ENCODE measurements at regions not wholly inside any gene's neighbourhood (a gene's known extent, or its start where the extent isn't known, plus 50 kb on each side); places are given as distances from the start of the nearest gene placed in this dataset.

DNA sequence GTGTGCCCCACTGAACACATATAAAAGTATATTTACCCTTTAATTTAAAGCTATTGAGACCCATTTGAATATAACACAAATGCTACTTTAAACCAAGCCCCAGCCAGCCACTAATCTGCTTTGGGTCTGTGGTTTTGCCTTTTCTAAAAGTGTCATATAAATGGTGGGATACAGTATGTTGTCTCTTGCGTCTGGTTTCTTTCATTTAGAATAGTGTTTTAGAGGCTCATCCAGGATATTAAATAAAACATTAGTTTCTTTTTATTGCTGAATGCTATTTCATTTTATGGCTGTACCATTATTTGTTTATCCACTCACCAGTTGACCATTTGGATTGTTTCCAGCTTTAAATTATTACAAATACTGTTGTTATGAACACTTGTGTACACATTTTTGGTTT, 290.5 kb upstream of the SORL1-AS1 start:
- H3K4me3 Mint-ChIP-seq: no peak overlapping the region
- no peaks in the 10 kb centered on the region for H3K4me1 Mint-ChIP-seq (ENCODE audit: low read depth)
- peaks cover 8% of the 10 kb centered on the region for H3K9me3 Mint-ChIP-seq
- H3K27me3 Mint-ChIP-seq (ENCODE audit: low read depth): peaks cover 2% of the 10 kb centered on the region
- H3K36me3 Mint-ChIP-seq (ENCODE audit: insufficient read depth): no peaks in the 10 kb centered on the region
- ATAC-seq (no peak), DNase-seq (no peak)

DNA sequence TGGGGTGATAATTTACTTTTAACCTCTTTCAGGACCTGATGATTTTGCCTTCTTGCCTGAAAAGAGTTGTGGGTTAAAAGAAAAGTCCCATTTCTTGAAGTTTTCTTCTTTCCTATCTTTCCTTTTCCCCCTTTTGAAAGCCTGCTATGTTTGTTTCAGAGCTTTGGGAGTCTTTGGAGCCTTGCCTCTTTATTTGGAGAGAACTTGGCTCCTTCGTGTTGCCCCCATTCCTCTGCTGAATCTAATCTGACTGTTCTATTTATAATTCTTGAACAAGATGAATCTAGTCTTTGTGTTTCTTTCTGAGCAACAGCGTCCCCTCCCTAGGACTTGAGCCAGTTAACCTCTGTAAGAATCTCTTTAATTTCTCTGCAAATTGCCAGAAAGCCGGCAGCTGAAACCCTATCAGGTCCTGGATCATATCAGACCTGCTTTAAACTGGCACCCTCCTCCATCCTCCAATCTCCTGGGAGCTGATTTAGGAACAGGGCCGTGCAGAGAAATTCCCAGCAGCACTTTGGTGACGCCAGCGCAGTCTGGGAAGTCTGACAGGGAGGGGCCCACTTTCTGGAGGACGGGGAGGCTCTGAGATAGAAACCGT, 289.1 kb upstream of the SORL1-AS1 start:
- peaks cover 8% of the 10 kb centered on the region for H3K9me3 Mint-ChIP-seq
- H3K27me3 Mint-ChIP-seq (ENCODE audit: low read depth): peaks cover 2% of the 10 kb centered on the region
- no peaks in the 10 kb centered on the region for H3K4me1 Mint-ChIP-seq (ENCODE audit: low read depth)
- H3K36me3 Mint-ChIP-seq (ENCODE audit: insufficient read depth): no peaks in the 10 kb centered on the region
- ATAC-seq (no peak), DNase-seq (no peak)
- no peak overlapping the region for H3K4me3 Mint-ChIP-seq

- Mint-ChIP-seq H3K9me3 (peaks cover 8% of the 10 kb centered on the region), H3K4me3 (no peak overlapping the region), H3K4me1 (ENCODE audit: low read depth) (no peaks in the 10 kb centered on the region), H3K36me3 (ENCODE audit: insufficient read depth) (no peaks in the 10 kb centered on the region), H3K27me3 (ENCODE audit: low read depth) (peaks cover 2% of the 10 kb centered on the region)
- DNase-seq (no peak), ATAC-seq (no peak)
Observed at GRCh38 chr11:121741351-121741760, 288.6 kb upstream of the SORL1-AS1 start.

DNA sequence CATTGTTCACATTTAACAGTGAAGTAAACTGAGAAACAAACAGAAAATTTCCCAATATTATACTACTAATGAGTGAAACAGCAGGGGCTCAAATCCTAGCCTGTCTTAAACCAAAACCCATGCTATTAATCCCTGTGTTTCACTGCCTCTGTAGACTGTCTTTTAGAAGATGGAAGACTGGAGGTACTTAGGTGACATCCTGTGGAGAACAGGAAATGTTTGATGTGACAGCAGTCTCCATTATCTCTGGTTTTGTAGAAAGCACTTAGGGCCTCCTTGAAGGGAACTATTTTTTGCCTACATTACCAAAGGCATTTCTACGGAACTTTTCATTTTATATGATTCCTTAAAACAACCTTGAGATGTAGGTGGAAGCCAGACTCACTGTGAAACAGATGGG, 288.1 kb upstream of the SORL1-AS1 start:
- no peak for DNase-seq
- ATAC-seq: no peak
- H3K36me3 Mint-ChIP-seq (ENCODE audit: insufficient read depth): no peaks in the 10 kb centered on the region
- H3K27me3 Mint-ChIP-seq (ENCODE audit: low read depth): peaks cover 3% of the 10 kb centered on the region
- no peaks in the 10 kb centered on the region for H3K4me1 Mint-ChIP-seq (ENCODE audit: low read depth)
- H3K4me3 Mint-ChIP-seq: no peak overlapping the region
- H3K9me3 Mint-ChIP-seq: peaks cover 8% of the 10 kb centered on the region

DNA sequence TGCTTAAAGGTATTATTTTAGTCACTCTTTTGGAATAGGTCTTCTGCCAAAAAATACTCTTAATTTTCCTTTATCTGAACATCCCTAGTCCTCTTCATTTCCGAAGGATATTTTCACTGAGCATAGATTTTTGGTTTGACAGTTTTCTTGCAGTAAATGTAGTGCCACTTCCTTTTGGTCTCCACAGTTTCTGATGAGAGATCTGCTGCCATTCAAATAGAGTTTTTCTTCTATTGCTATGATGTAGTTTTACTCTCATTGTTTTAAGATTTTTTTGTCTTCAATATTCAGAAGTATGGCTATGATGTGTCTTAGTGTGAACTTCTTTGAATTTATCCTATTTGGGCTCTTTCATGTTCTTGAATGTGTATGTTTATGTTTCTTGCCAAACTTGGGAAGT, 281.1 kb upstream of the SORL1-AS1 start:
- peaks cover 2% of the 10 kb centered on the region for H3K27me3 Mint-ChIP-seq (ENCODE audit: low read depth)
- H3K4me3 Mint-ChIP-seq: no peak overlapping the region
- H3K9me3 Mint-ChIP-seq: peaks cover 9% of the 10 kb centered on the region
- no peaks in the 10 kb centered on the region for H3K4me1 Mint-ChIP-seq (ENCODE audit: low read depth)
- no peak for DNase-seq
- no peaks in the 10 kb centered on the region for H3K36me3 Mint-ChIP-seq (ENCODE audit: insufficient read depth)
- ATAC-seq: no peak

- H3K4me3 Mint-ChIP-seq: no peak overlapping the region
- no peaks in the 10 kb centered on the region for H3K36me3 Mint-ChIP-seq (ENCODE audit: insufficient read depth)
- no peaks in the 10 kb centered on the region for H3K4me1 Mint-ChIP-seq (ENCODE audit: low read depth)
- no peak for ATAC-seq
- no peaks in the 10 kb centered on the region for H3K9me3 Mint-ChIP-seq
- no peak for DNase-seq
- H3K27me3 Mint-ChIP-seq (ENCODE audit: low read depth): peaks cover 4% of the 10 kb centered on the region
Observed at GRCh38 chr11:121727942-121728341, 275.2 kb upstream of the SORL1-AS1 start.

GRCh38 chr11:121723246-121723741, 270.5 kb upstream of the SORL1-AS1 start:
- no peaks in the 10 kb centered on the region for H3K36me3 Mint-ChIP-seq (ENCODE audit: insufficient read depth)
- H3K4me1 Mint-ChIP-seq (ENCODE audit: low read depth): no peaks in the 10 kb centered on the region
- no peak for DNase-seq
- no peak overlapping the region for H3K4me3 Mint-ChIP-seq
- no peak for ATAC-seq
- peaks cover 23% of the 10 kb centered on the region for H3K27me3 Mint-ChIP-seq (ENCODE audit: low read depth)
- H3K9me3 Mint-ChIP-seq: no peaks in the 10 kb centered on the region

DNA sequence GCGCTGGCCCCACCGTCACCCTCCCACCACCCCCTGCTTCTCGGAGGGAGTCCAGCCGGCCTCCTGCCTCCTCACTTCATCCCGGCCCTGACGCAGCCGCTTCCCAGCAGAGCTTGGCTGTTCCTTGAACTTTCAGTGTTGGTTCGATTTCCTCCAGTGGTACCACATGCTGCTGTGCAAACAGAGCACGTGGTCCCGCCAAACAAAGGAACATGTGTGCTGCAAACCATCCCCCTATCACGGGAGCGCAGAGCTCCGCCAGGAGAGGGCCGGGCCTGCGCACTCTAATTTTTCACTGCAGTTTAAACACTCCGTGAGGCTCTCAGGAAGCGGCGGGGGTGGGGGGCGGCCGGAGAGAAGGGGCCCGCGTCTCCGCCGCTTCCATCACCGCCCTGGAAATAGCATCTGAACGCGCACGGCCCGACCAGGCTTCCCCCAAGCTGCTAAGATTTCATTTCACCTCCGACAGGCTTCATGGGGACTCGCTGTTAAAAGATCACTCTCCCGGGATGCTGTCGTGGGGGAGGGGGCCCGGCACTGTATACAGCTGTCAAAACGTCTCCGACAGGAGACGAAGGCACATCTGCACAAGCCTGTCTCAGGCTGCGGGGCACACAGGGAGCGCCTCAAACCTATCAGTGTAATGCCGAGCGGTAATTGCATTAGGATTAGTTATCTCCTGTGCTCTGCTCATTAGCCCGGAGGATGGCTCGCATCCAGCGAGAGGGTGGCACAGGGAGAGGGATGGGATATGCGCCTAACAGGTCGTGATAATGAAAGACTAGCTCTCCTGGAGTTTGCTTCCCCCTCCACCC, 269.9 kb upstream of the SORL1-AS1 start:
- Mint-ChIP-seq H3K9me3 (no peaks in the 10 kb centered on the region), H3K27me3 (ENCODE audit: low read depth) (peaks cover 23% of the 10 kb centered on the region), H3K4me1 (ENCODE audit: low read depth) (no peaks in the 10 kb centered on the region), H3K36me3 (ENCODE audit: insufficient read depth) (no peaks in the 10 kb centered on the region), H3K4me3 (no peak overlapping the region)
- DNase-seq (no peak), ATAC-seq (peak in 1 of 2 donors; percentile 18)

- Mint-ChIP-seq H3K4me1 (ENCODE audit: low read depth) (no peaks in the 10 kb centered on the region), H3K36me3 (ENCODE audit: insufficient read depth) (no peaks in the 10 kb centered on the region), H3K27me3 (ENCODE audit: low read depth) (peaks cover 23% of the 10 kb centered on the region), H3K9me3 (no peaks in the 10 kb centered on the region), H3K4me3 (no peak overlapping the region)
- DNase-seq (no peak), ATAC-seq (no peak)
Observed at GRCh38 chr11:121721961-121722360, 269.2 kb upstream of the SORL1-AS1 start.

DNA sequence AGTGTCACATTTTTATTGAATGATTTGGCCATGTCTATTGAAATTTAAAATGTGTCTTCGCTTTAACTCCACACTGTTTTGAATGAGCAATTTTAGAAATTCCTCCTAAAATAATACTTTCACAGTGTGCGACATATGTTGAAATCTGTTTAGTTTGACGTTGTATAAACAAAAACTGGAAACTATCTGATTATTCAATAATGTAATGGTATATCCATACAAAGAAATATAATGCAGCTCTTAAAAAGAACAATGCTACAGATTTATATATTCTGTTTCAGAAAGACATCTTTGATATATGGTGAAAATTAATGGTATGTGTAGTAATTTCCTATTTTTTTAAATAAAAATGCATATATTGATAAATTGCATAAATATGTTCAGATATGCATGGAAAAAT, 268.7 kb upstream of the SORL1-AS1 start:
- Mint-ChIP-seq H3K27me3 (ENCODE audit: low read depth) (peaks cover 23% of the 10 kb centered on the region), H3K4me3 (no peak overlapping the region), H3K9me3 (no peaks in the 10 kb centered on the region), H3K4me1 (ENCODE audit: low read depth) (no peaks in the 10 kb centered on the region), H3K36me3 (ENCODE audit: insufficient read depth) (no peaks in the 10 kb centered on the region)
- no peak for DNase-seq
- no peak for ATAC-seq

DNA sequence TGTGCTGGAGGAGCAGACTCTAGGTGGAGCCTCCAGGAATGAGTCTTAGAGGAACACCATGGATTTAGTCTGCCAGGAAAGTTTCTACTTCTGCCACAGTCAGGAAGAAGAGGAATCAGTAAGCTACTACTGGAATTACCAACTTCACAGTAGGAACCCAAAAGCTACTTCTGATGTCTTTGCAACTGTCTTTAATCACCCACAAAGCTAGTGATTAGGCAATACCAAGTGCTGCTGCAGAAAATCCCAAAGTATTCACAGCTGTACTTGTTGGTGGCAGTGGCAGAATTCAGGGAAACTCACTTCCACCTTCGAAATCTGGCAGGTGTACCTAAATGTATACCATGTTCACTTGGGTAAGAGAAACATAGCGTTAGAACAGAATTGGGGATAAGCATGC, 264.5 kb upstream of the SORL1-AS1 start:
- Mint-ChIP-seq H3K36me3 (ENCODE audit: insufficient read depth) (no peaks in the 10 kb centered on the region), H3K4me1 (ENCODE audit: low read depth) (no peaks in the 10 kb centered on the region), H3K27me3 (ENCODE audit: low read depth) (peaks cover 18% of the 10 kb centered on the region), H3K4me3 (no peak overlapping the region), H3K9me3 (no peaks in the 10 kb centered on the region)
- DNase-seq (no peak), ATAC-seq (no peak)

- Mint-ChIP-seq H3K36me3 (ENCODE audit: insufficient read depth) (no peaks in the 10 kb centered on the region), H3K4me1 (ENCODE audit: low read depth) (no peaks in the 10 kb centered on the region), H3K4me3 (no peak overlapping the region), H3K27me3 (ENCODE audit: low read depth) (peaks cover 12% of the 10 kb centered on the region), H3K9me3 (no peaks in the 10 kb centered on the region)
- DNase-seq (no peak), ATAC-seq (no peak)
Observed at GRCh38 chr11:121716060-121716459, 263.3 kb upstream of the SORL1-AS1 start.

GRCh38 chr11:121715405-121715804, 262.6 kb upstream of the SORL1-AS1 start:
- H3K4me3 Mint-ChIP-seq: no peak overlapping the region
- H3K36me3 Mint-ChIP-seq (ENCODE audit: insufficient read depth): no peaks in the 10 kb centered on the region
- H3K27me3 Mint-ChIP-seq (ENCODE audit: low read depth): peaks cover 9% of the 10 kb centered on the region
- H3K4me1 Mint-ChIP-seq (ENCODE audit: low read depth): no peaks in the 10 kb centered on the region
- ATAC-seq (no peak), DNase-seq (no peak)
- H3K9me3 Mint-ChIP-seq: no peaks in the 10 kb centered on the region

DNA sequence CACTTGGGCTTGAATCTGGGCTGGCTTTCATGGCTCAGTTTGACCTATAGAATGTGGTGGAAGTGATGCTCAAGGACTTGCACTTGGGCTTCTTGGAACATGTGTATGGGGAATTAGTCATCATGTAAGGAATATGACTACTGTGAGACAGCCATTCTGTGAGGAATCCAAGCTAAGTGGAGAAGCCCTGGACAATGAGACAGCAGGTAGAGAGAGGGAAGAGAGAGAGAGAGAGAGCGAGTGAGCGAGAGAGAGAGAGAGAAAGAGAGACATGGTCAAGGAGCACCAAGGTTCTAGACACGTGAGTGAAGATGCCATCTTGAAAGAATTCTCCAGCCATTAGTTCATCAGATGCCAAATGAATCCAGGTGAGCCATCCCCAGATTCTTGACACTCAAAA, 261.6 kb upstream of the SORL1-AS1 start:
- ATAC-seq: no peak
- Mint-ChIP-seq H3K36me3 (ENCODE audit: insufficient read depth) (no peaks in the 10 kb centered on the region), H3K9me3 (no peaks in the 10 kb centered on the region), H3K27me3 (ENCODE audit: low read depth) (no peaks in the 10 kb centered on the region), H3K4me1 (ENCODE audit: low read depth) (no peaks in the 10 kb centered on the region), H3K4me3 (no peak overlapping the region)
- no peak for DNase-seq

DNA sequence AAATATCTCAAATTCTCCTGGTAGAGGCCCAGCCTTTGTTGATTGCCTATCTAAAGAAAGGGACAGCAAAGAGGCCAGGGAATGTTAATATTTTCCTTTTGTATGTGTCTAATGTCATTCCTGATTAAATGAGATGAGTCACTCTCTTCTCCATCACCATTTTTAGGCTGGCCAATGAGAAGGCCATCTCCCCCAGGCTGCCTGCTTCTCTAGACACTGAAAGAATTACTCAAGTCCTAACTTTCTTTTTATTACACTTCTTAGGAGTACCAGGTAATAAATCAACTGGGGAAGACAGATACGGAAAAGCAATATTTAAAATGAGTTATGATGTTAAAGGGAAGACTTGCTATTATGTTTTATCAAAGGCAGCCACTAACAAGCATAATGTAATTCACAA, 259.2 kb upstream of the SORL1-AS1 start:
- no peak for ATAC-seq
- H3K27me3 Mint-ChIP-seq (ENCODE audit: low read depth): no peaks in the 10 kb centered on the region
- no peak for DNase-seq
- H3K9me3 Mint-ChIP-seq: no peaks in the 10 kb centered on the region
- H3K4me3 Mint-ChIP-seq: no peak overlapping the region
- H3K4me1 Mint-ChIP-seq (ENCODE audit: low read depth): no peaks in the 10 kb centered on the region
- H3K36me3 Mint-ChIP-seq (ENCODE audit: insufficient read depth): no peaks in the 10 kb centered on the region

Data from activated T-cell treated with anti-CD3 and anti-CD28 coated beads, Interleukin-2, amount 50 U/mL, for 4 hours (primary cell).